GM18861 (cell line): ENCODE measurements at regions not wholly inside any gene's neighbourhood (a gene's known extent, or its start where the extent isn't known, plus 50 kb on each side); places are given as distances from the start of the nearest gene placed in this dataset.

ENCODE experiments used
- ATAC-seq: cut with Tn5 transposase; IDR thresholded peaks from one replicate; pipeline ENCODE4 v1.9.1; 2021; ENCODE audit not compliant: unreplicated experiment

- ATAC-seq = no peak
These were observed 600.6 kb downstream of the BUD13 start for GRCh38 chr11:116172156-116172555.

GRCh38 chr11:116171271-116172140 is 601.3 kb downstream of the BUD13 start:
- no peak for ATAC-seq

GRCh38 chr11:116170526-116171120 is 602.2 kb downstream of the BUD13 start:
- ATAC-seq = no peak

- no peak for ATAC-seq
These were observed 603.0 kb downstream of the BUD13 start for GRCh38 chr11:116169776-116170175.

- no peak for ATAC-seq
These were observed 604.4 kb downstream of the BUD13 start for GRCh38 chr11:116168459-116168787.

GRCh38 chr11:116167706-116168458 is 604.9 kb downstream of the BUD13 start:
- ATAC-seq = no peak

- ATAC-seq = no peak
These were observed 606.0 kb downstream of the BUD13 start for GRCh38 chr11:116166573-116167465.

- no peak for ATAC-seq
These were observed 607.9 kb downstream of the BUD13 start for GRCh38 chr11:116164843-116165242.

GRCh38 chr11:116162886-116163230 is 609.9 kb downstream of the BUD13 start:
- ATAC-seq = no peak

- ATAC-seq = no peak
These were observed 610.5 kb downstream of the BUD13 start for GRCh38 chr11:116162086-116162885.

GRCh38 chr11:116148645-116149044 is 624.1 kb downstream of the BUD13 start:
- no peak for ATAC-seq

GRCh38 chr11:116148056-116148455 is 624.7 kb downstream of the BUD13 start:
- ATAC-seq = no peak

GRCh38 chr11:116145187-116145865 is 627.5 kb downstream of the BUD13 start:
- no peak for ATAC-seq

GRCh38 chr11:116144387-116144958 is 628.3 kb downstream of the BUD13 start:
- no peak for ATAC-seq

- ATAC-seq = no peak
These were observed 634.1 kb upstream of the CADM1 start for GRCh38 chr11:116138280-116138679.

- no peak for ATAC-seq
These were observed 633.5 kb upstream of the CADM1 start for GRCh38 chr11:116137753-116138152.

- ATAC-seq = no peak
These were observed 632.9 kb upstream of the CADM1 start for GRCh38 chr11:116136987-116137674.

GRCh38 chr11:116135891-116136290 is 631.7 kb upstream of the CADM1 start:
- no peak for ATAC-seq

- no peak for ATAC-seq
These were observed 630.2 kb upstream of the CADM1 start for GRCh38 chr11:116134450-116134849.
